ENCODE measurements at regions not wholly inside any gene's neighbourhood (a gene's known extent, or its start where the extent isn't known, plus 50 kb on each side); places are given as distances from the start of the nearest gene placed in this dataset.
A peak's percentile ranks its signal among the peaks of the same experiment; 100 is the strongest.

DNA sequence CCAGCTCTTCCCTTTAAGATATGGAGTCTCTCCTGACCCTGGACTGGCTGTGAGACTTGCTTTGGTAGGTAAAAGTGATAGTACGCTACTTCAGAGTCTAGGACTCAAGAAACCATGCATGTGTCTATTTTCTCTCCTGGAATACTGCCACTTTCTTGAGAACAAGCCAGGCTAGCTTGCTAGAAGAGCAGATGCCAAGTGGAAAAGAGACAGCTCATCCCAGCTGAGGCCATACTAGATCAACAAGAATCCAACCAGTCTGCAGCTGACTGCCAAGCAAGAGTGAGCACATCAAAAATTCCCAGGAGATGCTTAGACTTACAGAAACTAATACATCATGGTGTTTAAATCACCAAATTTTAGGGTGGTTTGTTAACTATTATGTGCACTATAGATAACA lies 208.3 kb upstream of the RBMS3 start:
- no peak for DNase-seq

DNA sequence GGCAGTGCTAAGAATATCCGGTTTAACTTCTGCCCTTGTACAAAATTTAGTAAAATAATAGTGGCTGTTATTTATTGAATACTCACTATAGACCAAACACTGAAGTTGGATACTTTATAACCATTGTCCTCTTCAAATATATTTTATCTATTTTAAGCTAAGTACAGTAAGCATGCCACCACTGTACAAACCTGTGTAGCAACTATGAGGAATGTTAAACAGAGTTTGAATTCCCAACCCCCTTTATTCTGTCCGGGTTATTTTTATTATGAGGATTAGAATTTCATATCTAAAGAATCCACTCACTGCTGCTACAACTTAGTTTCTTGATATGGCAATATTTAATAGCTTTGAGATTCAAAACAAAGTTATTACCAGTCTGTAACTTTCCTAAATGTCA lies 203.5 kb upstream of the RBMS3 start:
- DNase-seq: no peak

DNA sequence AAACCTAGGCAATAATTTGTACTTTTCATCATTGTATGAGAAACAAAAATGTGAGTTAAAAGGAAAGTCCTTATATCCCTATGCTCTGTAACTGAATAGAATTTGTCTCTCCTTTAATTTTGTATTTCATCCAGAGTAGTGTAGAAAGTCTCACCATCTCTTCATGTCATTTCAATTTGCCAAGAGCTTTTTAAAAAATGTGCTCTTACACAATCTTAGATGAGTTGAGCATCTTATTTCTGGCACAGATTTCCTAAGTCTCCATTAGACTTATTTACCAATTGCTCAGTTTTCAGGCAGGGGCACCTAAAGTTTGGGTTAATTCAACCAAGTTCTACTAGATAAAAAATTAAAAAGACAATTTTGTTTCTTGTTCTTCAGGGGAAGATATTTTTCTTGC lies 201.5 kb upstream of the RBMS3 start:
- DNase-seq: no peak

DNA sequence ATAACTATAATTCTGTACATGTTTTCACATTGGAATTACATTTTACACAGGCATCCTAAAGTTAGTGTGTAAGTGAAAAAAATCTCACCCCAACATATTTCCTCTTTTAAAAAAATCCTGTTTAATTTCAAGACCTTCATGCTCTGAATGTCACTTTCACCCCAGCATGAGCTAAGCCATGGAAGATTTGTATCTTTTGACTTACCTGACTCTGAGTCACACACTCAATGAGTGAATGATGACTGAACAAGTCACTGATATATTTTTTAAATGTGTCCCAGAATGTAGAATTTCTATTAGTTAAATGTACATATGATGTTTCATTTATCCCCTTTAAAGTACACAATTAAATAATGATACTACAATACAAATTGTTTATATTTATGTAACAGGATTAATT lies 199.9 kb upstream of the RBMS3 start:
- no peak for DNase-seq

DNA sequence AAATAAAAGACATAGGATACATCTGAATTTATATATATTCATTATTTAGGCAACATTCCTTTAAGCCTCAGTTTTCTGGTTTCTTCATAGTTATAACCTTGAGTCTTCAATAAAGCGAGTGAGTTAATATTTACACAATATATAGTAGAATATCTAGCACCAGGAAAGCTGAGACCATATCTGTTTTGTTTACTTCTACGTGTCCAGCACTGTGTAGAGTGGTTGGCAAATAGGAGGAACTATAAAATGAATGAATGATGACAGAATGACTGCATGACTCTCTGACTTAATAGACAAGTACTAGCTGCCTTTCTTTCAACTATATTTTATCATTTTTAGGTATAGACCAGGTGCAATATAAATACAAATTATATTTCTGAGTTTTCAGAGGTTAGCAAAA lies 197.8 kb upstream of the RBMS3 start:
- DNase-seq: no peak

DNA sequence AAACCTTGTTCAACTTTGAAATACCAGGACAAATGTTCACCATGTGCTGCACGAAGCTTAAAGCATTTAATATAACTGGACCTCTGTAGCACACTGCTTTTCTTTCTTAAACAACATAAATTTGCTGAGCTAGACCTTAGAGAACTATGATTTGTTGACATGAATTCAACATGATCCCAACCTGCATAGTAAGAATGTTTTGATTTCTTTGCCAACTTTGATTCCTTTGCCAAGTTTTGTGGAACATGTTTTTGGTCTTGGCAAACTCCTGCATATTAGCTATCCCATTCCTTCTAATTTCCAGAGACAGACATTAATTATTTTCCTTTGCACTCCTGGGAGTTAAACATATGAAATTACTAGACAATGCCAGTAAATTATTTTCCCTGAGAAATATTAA lies 197.2 kb upstream of the RBMS3 start:
- no peak for DNase-seq

DNA sequence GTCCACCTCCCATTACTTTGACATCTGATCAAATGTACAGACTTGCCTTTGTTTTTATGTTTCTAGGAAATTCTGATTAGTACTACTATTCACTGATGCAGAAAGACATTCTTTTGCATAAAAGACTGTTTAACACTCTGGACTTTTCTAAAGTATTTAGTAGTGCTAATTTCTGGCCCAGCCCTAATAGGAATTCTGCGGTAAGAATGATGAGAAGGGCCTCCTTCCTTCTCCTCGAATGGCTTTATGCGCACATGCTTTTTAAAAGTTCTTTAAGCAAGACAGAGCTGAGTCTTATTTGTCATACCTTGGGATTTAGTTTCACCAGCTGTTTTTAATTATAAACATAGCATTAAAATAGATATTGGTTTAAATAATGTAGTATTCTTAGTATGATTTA lies 192.3 kb upstream of the RBMS3 start:
- DNase-seq: no peak

DNA sequence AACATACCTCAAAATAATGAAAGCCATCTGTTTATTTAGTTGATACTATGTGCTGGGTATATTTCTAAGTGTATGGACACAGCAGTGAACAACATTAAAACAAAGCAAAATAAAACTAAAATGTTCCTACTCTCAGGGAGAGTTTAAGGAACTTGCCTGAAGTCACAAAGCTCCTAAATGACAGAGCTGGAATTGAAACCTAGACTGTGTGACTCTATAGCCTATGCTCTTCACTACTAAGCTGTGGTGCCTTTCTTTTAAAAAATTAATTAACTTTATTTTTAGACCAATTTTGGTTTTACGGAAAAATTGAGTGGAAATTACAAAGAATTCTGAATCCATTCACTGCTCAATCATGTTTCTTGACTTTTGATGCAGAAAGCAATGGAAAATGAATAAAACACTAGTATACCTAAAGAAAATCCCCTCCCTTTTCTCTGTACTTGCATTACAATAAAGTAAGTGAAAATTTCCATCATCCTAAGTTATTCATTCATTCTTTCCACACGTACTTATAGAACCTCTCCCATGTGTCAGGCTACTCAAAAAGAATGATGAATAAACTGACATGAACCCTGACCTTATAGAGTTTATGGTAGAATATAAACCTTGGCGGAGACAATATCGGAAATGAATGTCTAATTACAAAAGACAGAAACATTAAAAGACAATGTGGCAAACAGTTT lies 189.8 kb upstream of the RBMS3 start:
- DNase-seq: no peak

DNA sequence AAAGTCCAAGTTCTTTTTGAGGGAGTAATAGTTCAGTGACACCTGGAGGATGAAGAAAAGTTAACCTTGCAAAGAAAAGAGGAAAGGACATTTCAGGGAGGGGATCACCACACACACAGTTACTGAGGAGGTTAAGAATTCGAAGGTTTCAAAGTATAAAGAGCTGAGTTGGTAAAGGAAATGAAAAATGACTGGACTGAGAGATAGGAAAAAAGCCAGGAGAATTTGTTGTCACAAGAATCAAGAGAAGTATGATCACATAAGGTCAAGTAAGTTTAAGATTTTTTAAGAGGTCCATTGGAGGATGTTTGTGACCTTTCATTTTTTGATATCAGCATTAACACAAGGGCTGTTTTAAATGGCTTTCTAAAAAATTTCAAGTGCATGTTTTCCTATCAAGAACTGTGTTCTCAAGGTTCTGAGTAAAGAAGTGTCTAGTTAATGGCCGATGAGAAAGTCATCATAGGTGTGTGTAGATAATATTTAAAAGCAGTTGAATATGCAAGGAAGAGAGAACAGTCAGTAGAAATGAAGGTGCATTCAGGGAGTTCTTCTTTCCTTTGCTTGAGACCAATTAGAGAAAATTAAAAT lies 189.2 kb upstream of the RBMS3 start:
- DNase-seq: no peak

DNA sequence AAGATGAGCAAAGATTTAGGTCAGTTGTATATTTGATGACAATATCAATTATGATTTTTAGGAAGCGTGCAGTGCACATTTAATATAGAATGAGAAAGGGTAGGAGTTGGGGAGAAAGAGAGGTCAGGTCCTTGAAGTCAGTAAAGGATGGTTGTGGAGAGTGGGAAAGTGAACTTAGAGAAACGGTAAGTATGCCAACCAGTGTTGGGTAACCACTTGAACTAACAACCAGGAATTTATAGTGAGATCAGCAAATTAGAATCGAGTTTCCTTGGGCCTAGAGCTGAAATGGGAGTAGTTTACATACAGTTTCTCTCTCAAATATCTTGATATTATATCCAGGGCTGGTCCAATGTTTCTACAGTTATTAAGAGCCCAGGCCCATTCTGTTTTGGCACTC lies 188.5 kb upstream of the RBMS3 start:
- DNase-seq: no peak

DNA sequence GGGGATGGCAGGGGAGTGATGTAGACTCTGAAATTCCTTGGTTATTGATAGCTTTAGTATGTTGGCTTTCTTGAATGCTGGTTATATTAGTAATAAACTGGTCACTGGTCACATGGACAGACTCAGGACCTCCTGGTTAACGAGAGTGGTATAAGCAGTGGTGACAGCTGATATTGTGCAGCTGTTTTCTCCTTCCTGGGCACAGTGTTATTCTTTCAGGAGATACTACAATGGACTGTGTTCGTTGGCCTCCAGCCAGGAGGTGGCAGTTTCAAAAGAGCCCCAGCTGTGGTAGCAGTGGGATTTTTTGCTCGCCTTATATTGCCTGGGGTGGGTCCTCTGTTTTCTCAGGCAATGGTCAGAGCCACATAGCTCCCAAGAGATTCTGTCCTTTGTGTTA lies 181.6 kb upstream of the RBMS3 start:
- DNase-seq: no peak

DNA sequence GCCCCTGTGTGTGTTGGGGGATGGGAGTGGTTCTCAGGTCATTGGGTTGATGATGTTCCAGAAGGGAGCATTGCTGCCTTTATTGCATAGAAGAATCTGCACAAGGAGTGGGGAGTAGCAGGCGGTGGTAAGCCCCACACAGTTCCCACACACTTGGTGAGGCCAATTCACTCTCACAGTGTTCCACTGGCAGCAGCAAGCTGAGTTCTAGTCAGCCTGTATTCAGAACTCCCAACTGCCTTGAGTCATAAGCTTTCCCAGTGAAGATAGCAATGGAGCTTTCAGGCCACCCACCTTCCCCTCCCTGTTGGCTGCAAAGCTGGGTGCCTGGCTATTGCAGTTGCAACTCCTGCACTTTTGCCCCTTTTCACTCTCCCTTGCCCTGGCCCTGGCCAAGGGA lies 181.1 kb upstream of the RBMS3 start:
- no peak for DNase-seq

DNA sequence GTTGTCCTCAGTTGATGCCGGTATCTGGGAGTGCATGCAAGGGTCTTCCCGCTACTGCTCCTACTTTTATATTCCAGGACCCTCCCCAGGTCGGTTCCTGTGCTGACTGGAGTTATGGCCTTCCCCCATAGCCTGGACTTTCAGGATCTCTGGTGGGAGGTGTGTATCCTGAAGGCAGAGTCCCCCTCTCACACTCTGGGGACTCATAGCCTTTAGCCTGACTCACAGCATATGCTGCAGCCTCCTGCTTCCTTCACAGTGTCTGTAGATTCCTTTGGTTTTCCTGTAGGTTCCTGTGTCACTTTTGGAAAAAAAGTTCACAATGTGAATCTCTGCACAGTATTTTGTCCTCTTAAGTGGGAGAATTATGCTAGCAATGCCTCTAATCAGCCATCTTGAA lies 180.6 kb upstream of the RBMS3 start:
- no peak for DNase-seq

DNA sequence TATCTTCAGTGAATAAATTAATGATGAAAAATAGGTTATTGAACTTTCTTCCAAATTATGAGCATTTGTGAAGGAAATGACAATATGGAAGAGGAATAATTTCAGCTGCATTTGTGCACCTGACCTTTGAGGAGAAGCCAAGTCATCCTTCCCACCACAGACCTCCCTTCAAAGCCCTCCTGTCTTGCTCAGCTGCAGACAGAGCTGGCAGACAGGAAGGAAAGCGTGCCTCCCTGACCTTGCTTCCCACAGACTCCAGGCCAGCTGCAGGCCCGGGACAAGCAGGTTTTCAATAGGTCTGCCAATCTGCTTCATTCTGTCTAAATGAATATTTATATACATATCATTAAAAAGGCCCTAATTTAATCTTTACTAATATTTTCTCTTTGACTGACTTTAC lies 152.9 kb upstream of the RBMS3 start:
- DNase-seq: no peak

DNA sequence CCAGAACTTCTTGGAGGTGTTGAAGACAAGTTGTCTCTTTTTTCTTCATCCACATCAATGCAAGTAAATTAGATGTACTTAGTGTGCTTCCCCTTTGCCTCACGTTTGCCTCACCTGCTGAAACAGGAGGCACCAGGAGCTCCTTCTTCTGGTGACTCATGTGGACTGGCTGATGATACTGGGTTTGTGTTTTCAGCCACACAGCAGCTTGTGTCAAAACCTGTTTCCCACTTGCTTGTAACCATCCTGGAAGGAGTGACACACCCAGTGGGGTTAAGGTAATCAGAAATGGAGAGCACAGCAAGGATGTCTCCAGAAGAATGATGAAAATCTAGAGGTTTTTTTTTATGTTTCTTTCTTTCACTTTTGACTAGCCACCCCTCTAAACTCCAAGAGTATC lies 143.3 kb upstream of the RBMS3 start:
- no peak for DNase-seq

DNA sequence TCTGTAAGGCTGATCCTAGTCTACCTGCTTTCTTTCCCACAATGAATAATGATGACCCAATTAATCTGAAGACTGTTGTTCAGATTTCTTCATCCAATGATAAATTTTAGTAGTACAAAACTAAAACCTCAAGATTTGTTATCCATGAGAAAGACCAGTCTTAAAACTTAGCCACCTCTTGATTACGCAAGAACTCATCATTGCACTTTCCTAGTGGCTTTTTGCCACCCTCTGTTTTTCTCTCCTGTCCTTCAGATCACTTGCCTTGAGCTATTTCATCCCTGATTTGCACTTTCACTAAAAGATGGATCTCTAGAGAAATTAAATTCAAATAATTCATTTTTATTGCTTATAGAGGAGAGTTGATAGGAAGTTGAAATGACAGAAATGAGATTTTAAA lies 142.7 kb upstream of the RBMS3 start:
- no peak for DNase-seq

DNA sequence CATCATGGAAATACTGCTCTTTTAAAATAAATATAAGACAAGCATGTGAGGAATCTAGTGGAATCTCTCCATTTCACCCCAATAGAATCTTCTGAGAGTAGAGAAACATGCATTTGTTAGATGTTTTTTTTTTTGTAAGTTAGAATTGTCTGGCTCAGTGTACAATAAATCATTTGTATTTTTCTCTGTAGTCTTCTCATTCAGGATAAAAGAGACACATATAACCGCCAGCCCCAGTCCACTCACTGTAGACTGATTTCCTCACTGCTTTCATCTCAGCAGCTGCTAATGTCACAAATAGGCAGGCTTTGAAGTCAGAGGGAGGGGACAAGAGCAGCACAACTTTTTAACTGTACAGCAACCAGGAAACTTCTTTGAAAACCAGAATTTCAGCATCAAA lies 140.2 kb upstream of the RBMS3 start:
- DNase-seq: no peak

DNA sequence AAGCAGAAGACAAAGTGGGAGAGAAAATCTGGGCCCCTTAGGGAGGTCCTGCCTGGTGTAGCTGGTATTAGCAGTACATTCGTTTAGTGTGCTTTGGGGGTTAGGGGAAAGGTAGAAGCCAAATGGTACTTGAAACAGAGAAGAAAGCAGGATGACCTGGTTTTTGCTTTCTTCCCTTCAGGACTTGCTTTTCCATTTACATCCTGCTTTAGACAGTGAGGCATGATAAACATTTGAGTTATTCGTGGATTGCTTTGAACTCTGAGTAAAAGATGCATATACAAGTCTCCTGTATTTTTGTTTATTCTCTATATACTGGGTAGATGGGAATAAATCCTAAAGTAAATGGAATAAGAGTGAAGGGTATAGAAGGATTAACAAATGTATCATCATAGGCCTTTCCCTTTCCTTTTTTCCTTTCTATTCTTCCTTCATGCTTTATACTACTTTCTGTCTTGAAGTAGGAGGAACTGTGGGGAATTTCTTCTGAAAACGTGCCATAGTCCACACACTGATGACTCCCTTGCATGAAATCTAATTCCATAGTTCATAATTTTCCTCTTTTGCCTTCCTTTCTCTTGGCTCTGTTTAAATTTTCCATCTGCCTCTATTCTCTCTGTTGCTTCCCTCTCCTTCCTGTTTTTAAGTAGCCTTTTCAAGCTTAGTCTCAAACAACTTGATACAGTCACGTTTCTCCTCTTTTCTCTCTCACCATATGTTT lies 139.5 kb upstream of the RBMS3 start:
- DNase-seq: no peak

DNA sequence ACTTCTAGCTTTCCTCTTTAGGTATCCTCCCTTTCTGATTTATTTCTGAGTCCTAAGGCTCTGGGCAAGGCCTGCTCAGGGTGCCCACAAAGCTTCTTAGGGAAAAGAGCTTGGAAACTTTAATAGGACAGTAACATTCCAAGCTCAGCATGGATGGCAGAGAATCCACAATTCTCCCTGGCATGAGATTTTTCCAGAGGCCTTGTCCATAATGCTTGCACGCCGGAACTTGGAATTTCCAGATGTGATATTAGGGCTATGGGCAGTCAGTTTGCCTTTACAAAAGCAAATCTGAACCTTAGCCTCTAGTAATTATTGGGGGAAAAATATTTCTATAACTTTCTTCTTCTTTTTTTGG lies 139.0 kb upstream of the RBMS3 start:
- no peak for DNase-seq

DNA sequence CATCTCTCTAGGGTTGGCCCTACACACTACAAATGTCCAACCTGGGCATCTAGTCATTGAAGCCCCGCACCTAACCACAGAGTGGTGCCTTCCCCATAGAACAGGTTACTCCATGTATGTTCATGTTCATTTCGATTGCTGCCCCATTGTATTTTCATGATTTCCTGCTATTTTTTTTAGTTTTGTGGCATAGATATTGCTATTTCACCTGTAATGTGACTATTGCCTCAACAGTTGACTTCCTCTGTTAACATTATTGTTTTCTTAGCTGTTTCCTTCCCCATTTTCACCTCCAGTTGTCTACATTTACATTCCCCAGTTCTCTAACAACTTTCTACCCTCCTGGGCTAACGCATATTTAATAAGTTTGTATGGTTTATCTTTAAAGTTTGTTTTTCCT lies 137.7 kb upstream of the RBMS3 start:
- DNase-seq: no peak

DNA sequence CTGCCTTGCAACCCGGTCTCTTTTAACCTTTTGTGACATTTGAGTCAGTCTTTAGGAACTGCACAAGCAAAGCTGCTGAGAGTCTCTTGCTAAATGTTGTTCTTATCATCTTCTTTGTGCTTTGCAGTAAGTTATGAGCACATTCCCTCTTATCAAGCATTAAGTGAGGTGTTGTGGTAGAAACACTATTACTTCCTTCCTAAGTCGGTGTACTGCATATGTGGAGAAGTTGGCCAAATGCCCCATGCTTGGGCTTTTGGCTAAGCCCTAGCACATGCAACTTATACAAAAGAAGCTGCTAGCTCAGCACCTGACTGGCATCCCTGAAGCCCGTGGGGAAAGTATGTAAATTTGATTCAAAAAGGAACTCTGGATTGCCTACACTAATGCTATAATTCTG lies 136.5 kb upstream of the RBMS3 start:
- no peak for DNase-seq

DNA sequence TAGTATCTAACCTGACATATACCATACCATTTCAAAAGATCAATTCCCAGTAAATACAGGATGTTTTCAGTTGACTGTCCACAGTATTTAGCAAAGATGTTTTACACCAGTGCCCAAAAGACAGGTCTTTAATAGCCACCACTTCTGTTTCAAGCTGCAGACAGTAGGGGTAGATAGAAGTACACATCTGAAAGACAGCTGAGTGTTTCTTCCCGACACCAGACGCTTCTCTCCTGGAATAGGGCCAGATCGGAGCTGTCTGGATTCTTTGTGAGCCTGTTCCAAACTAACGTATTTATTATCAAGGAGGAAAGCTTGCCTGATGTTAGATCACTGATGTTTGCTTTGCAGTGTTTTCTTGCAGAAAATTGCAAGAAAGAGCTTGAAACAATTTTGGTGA lies 136.1 kb upstream of the RBMS3 start:
- DNase-seq: peak; percentile 16

DNA sequence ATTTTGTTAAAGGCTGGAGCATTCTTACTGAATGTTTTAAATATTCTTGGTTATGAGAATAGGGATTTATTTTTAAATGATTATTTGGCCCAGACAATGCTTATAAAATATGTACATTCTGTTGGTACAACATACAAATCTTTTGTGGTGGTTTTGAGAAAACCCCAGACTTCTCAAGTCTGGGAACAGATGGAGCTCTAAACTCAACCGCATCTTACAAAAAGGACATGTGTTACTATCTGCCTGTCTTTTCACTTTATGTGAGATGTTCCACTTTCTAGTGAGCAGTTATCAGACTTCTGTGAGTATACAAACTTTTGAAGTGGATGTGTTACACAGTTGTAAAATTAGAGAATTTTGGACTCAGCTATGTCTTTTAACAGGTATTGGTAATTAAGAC lies 135.5 kb upstream of the RBMS3 start:
- DNase-seq: no peak

DNA sequence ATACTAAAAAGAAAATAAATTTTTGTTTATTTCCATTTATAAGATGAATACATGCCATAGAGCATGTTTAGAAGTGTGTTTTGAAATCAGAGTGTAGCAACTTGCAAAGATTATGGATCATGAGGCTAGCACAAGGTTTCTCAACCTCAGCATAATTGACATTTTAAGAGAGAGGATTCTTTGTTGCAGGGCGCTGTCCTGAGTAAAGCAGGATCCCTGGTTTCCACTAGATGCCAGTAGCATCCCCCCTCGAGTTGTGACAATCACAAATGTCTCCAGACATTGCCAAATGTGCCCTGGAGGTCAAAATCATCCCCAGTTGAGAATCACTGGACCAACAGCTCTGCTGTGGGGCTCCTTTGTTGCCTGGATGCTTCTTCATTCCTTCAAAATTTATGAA lies 128.5 kb upstream of the RBMS3 start:
- no peak for DNase-seq

DNA sequence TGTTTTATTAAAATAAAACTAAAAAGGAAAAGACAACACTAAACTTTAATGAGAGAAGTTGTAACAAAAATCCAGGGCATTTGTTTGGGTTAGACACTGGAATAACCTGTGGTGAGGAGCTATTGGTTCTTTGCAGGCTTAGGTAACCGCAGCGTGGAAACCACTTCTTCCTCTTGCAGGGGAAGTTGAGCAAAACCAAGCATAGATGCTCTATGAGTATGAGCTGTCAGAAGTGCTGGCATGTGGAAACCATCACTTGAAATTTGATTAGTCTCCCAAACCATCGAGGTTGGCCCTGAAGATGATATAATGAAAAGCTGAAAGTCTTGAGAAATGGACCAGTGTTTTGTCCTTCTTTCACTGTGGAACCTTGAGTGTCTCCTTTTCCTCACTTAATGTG lies 127.1 kb upstream of the RBMS3 start:
- no peak for DNase-seq

All from DMS 273 treated with DMSO at 0.1 percent for 48 hours (cell line).